DND-41 (cell line): ENCODE measurements at regions not wholly inside any gene's neighbourhood (a gene's known extent, or its start where the extent isn't known, plus 50 kb on each side); places are given as distances from the start of the nearest gene placed in this dataset.

ENCODE experiments used
- ATAC-seq: fragments of 200-7000 bp; cut with Tn5 transposase; 3 replicates; pipeline ENCODE4 v1.9.1; 2021; ENCODE audit warnings: low read depth; ENCODE audit not compliant: insufficient read depth
- DNase-seq: peaks from one replicate; pipeline ENCODE4 v3.0.0-alpha.2; 2020
- H2AFZ ChIP-seq: 2 replicates; pipeline ENCODE4 v1.6.0; 2012; ENCODE audit warnings: low read depth, low read length
- H3K27ac ChIP-seq: 2 replicates; pipeline ENCODE4 v1.5.1; 2012; ENCODE audit warnings: low read length, inconsistent platforms
- H3K27me3 ChIP-seq: fragments of 200-600 bp; sonication (generic); 2 replicates; pipeline ENCODE4 v1.6.0; 2012; ENCODE audit warnings: low read length, mild to moderate bottlenecking, inconsistent platforms; ENCODE audit not compliant: insufficient read depth, poor library complexity
- H3K36me3 ChIP-seq: 2 replicates; pipeline ENCODE4 v1.5.1; 2012; ENCODE audit warnings: low read length, inconsistent platforms; ENCODE audit not compliant: insufficient read depth
- H3K4me1 ChIP-seq: 2 replicates; pipeline ENCODE4 v1.5.1; 2012; ENCODE audit warnings: mild to moderate bottlenecking, low read length; ENCODE audit not compliant: insufficient read depth
- H3K4me2 ChIP-seq: 2 replicates; pipeline ENCODE4 v1.6.0; 2012; ENCODE audit warnings: mild to moderate bottlenecking, moderate library complexity, low read length, inconsistent platforms; ENCODE audit not compliant: insufficient read depth
- H3K4me3 ChIP-seq, 2 experiments: fragments of 200-600 bp in 1 of 2; shearing (Covaris generic) in 1 of 2; 2 replicates each; pipeline ENCODE4 v1.5.1; 2012 to 2016; ENCODE audit warnings: inconsistent platforms in 2 of 2, low read length in 2 of 2, mild to moderate bottlenecking in 2 of 2, low read depth in 1 of 2, moderate library complexity in 1 of 2
- H3K79me2 ChIP-seq: 2 replicates; pipeline ENCODE4 v1.6.0; 2012; ENCODE audit warnings: low read length, inconsistent platforms; ENCODE audit not compliant: insufficient read depth
- H3K9ac ChIP-seq: 2 replicates; pipeline ENCODE4 v1.6.0; 2012; ENCODE audit warnings: low read depth, mild to moderate bottlenecking, inconsistent platforms, low read length, moderate library complexity
- H3K9me3 ChIP-seq: 2 replicates; pipeline ENCODE4 v1.5.1; 2012; ENCODE audit warnings: low read length, moderate library complexity, mild to moderate bottlenecking, inconsistent platforms; ENCODE audit not compliant: insufficient read depth, severe bottlenecking
- H4K20me1 ChIP-seq: 2 replicates; pipeline ENCODE4 v1.6.0; 2012; ENCODE audit warnings: low read length; ENCODE audit not compliant: insufficient read depth
- CTCF ChIP-seq: IDR thresholded peaks from 2 replicates; pipeline ENCODE4 v1.5.1; 2012; ENCODE audit warnings: borderline replicate concordance, low read length, moderate library complexity, mild to moderate bottlenecking; ENCODE audit not compliant: poor library complexity, severe bottlenecking; ENCODE audit errors: extremely low read depth
- EZH2 ChIP-seq: IDR thresholded peaks from 3 replicates; pipeline ENCODE4 v1.6.1; 2012; ENCODE audit warnings: borderline replicate concordance, low read depth, mild to moderate bottlenecking, moderate library complexity, low read length, inconsistent platforms; ENCODE audit not compliant: severe bottlenecking

DNA sequence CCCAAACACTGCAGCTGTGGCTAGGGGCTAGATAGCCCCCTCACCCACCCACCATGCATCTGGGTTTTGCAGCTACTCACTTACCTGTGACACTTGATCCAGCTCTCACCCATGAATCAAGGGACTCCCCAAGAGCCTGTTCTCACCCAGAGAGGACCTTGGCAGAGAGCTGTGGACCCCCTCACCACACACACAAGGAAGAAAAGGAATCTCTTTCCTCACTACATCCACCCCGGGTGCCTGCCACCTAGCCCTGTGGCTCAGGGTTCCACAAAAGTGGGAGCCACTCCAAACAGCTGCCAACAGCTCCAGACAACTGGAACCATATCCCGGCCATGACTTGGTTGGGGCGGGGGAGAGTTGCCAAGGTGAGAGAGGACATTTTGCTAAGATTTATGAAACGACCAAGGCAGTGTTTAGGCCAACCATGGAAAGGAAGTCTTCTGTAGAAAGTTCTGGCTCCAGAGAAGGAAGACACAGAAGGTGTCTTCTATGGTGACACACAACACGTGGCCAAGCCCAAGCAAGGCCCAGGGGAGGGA lies 522.1 kb upstream of the RAB6C start:
- TF ChIP-seq EZH2 (no peak), CTCF (no peak)
- no peaks in the 10 kb centered on the region for H3K4me1 ChIP-seq

DNA sequence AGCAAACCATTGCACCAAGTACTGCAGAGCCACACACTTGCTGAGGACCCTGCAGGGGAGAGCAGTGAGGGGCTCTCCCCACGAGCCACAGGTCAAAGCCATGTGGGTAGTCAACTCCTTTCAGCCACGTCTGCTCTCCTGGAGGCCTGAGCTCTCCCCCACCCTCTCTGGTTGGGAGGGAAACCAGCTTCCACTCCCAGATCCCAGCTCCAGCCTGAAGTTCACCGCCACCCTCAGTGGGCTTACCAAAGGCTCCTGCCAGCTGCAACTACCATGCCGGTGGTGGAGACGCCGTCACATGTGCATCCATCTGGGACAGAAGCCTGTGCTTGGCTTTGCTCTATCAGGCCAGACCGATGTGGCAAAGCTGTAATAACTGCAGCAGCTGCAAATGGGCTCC lies 521.5 kb upstream of the RAB6C start:
- no peak overlapping the region for H3K9ac ChIP-seq
- H3K4me2 ChIP-seq = no peak overlapping the region
- no peak overlapping the region for H3K4me3 ChIP-seq
- ATAC-seq (no peak), DNase-seq (no peak)
- H3K4me1 ChIP-seq = no peaks in the 10 kb centered on the region
- no peak overlapping the region for H2AFZ ChIP-seq
- no peaks in the 10 kb centered on the region for H4K20me1 ChIP-seq
- no peaks in the 10 kb centered on the region for H3K36me3 ChIP-seq
- H3K79me2 ChIP-seq = no peaks in the 10 kb centered on the region
- no peaks in the 10 kb centered on the region for H3K9me3 ChIP-seq
- no peak overlapping the region for H3K27ac ChIP-seq
- H3K27me3 ChIP-seq = peaks cover 3% of the 10 kb centered on the region
- no peak for TF ChIP-seq CTCF
- no peak for TF ChIP-seq EZH2

More for the DNA sequence above, 522.1 kb upstream of the RAB6C start:
- ATAC-seq = no peak
- Histone ChIP-seq H3K4me3 (no peak overlapping the region), H3K9ac (no peak overlapping the region), H3K4me2 (no peak overlapping the region), H3K36me3 (no peaks in the 10 kb centered on the region), H2AFZ (no peak overlapping the region), H4K20me1 (no peaks in the 10 kb centered on the region), H3K79me2 (no peaks in the 10 kb centered on the region), H3K27me3 (peaks cover 3% of the 10 kb centered on the region), H3K9me3 (no peaks in the 10 kb centered on the region), H3K27ac (no peak overlapping the region)
- no peak for DNase-seq

- Histone ChIP-seq H3K9ac (no peak overlapping the region), H3K27me3 (peaks cover 3% of the 10 kb centered on the region), H3K4me3 (no peak overlapping the region), H2AFZ (no peak overlapping the region), H3K79me2 (no peaks in the 10 kb centered on the region), H3K4me2 (no peak overlapping the region), H4K20me1 (no peaks in the 10 kb centered on the region), H3K36me3 (no peaks in the 10 kb centered on the region), H3K9me3 (no peaks in the 10 kb centered on the region), H3K27ac (no peak overlapping the region), H3K4me1 (no peaks in the 10 kb centered on the region)
- ATAC-seq = no peak
- TF ChIP-seq EZH2 = no peak
- TF ChIP-seq CTCF = no peak
- DNase-seq = no peak
Measured at GRCh38 chr2:129458436-129458835, 521.0 kb upstream of the RAB6C start.
